IMR-90 (cell line): ENCODE measurements at regions not wholly inside any gene's neighbourhood (a gene's known extent, or its start where the extent isn't known, plus 50 kb on each side); places are given as distances from the start of the nearest gene placed in this dataset.

Experiments
- ATAC-seq: fragments of 200-7000 bp; cut with Tn5 transposase; 2 replicates; pipeline ENCODE4 v1.9.1; 2020; ENCODE audit warnings: low read depth, mild to moderate bottlenecking, moderate library complexity
- BruUV-seq: library from RNA; stranded (reverse); fragments of 400-500 nt; replicated peaks from 2 replicates; lab custom pipeline; 2021; lab: Mats Ljungman, UMichigan
- CTCF ChIA-PET: fragments of 300-600 bp; formaldehyde crosslinking; extraction: SDS; loops from one replicate; lab custom pipeline; 2021; ENCODE audit warnings: antibody characterized with exemption; lab: Yijun Ruan, JAX
- POLR2A ChIA-PET: fragments of 300-600 bp; sonication (Branson Sonifier 250); formaldehyde crosslinking; loops from one replicate; lab custom pipeline; 2022; ENCODE audit warnings: antibody characterized with exemption; ENCODE audit not compliant: unreplicated experiment; lab: Charles Lee
- DNase-seq: peaks from one replicate; pipeline ENCODE4 v3.0.0; 2013
- H2AFZ ChIP-seq: replicated peaks from 2 replicates; pipeline ENCODE3; 2013; ENCODE audit warnings: low read length, mild to moderate bottlenecking; ENCODE audit not compliant: poor library complexity
- H2AK5ac ChIP-seq: 2 replicates; pipeline ENCODE4 v1.6.1; 2013; ENCODE audit warnings: low read depth, low read length, inconsistent platforms
- H2AK9ac ChIP-seq: replicated peaks from 2 replicates; pipeline ENCODE3; 2013; ENCODE audit warnings: mild to moderate bottlenecking, low read depth, low read length, moderate library complexity; ENCODE audit not compliant: poor library complexity
- H2BK120ac ChIP-seq: 2 replicates; pipeline ENCODE4 v1.6.1; 2013; ENCODE audit warnings: low read depth, low read length, inconsistent platforms
- H2BK15ac ChIP-seq: 3 replicates; pipeline ENCODE4 v1.6.1; 2013; ENCODE audit warnings: low read depth, low read length, inconsistent platforms
- H2BK20ac ChIP-seq: 2 replicates; pipeline ENCODE4 v1.6.1; 2013; ENCODE audit warnings: low read depth, mild to moderate bottlenecking, inconsistent platforms, low read length, moderate library complexity
- H2BK5ac ChIP-seq: 2 replicates; pipeline ENCODE4 v1.6.1; 2013; ENCODE audit warnings: mild to moderate bottlenecking, low read depth, low read length, inconsistent platforms; ENCODE audit not compliant: poor library complexity, severe bottlenecking
- H3K14ac ChIP-seq: replicated peaks from 2 replicates; pipeline ENCODE4 v1.6.1; 2013; ENCODE audit warnings: low read depth, low read length, inconsistent platforms
- H3K18ac ChIP-seq: 2 replicates; pipeline ENCODE4 v1.6.1; 2013; ENCODE audit warnings: low read depth, low read length, control low read depth
- H3K23ac ChIP-seq: 2 replicates; pipeline ENCODE4 v1.6.1; 2013; ENCODE audit warnings: low read depth, low read length, inconsistent platforms
- H3K27ac ChIP-seq: 2 replicates; pipeline ENCODE4 v1.5.1; 2013; ENCODE audit warnings: mild to moderate bottlenecking, control low read depth, low read length; ENCODE audit not compliant: insufficient read depth
- H3K27me3 ChIP-seq: 2 replicates; pipeline ENCODE4 v1.6.1; 2013; ENCODE audit warnings: low read length; ENCODE audit not compliant: control insufficient read depth, insufficient read depth
- H3K36me3 ChIP-seq: 2 replicates; pipeline ENCODE4 v1.6.1; 2013; ENCODE audit warnings: low read length, mixed read lengths; ENCODE audit not compliant: control insufficient read depth, insufficient read depth
- H3K4ac ChIP-seq: 2 replicates; pipeline ENCODE4 v1.6.1; 2013; ENCODE audit warnings: low read depth, low read length, inconsistent platforms
- H3K4me1 ChIP-seq: 2 replicates; pipeline ENCODE4 v1.6.1; 2013; ENCODE audit warnings: low read length, mixed read lengths; ENCODE audit not compliant: control insufficient read depth, insufficient read depth
- H3K4me2 ChIP-seq: 2 replicates; pipeline ENCODE4 v1.6.1; 2013; ENCODE audit warnings: low read depth, mild to moderate bottlenecking, control low read depth, low read length, moderate library complexity
- H3K4me3 ChIP-seq: 2 replicates; pipeline ENCODE4 v1.5.1; 2013; ENCODE audit warnings: low read depth, mild to moderate bottlenecking, control low read depth, low read length, moderate library complexity; ENCODE audit not compliant: insufficient read depth
- H3K56ac ChIP-seq: 2 replicates; pipeline ENCODE4 v1.6.1; 2013; ENCODE audit warnings: low read length, inconsistent platforms; ENCODE audit not compliant: insufficient read depth; ENCODE audit errors: extremely low read depth
- H3K79me1 ChIP-seq, 2 experiments: 2 replicates each; pipeline ENCODE4 v1.6.1; 2013; ENCODE audit warnings: low read length in 2 of 2, inconsistent platforms in 1 of 2, low read depth in 1 of 2
- H3K9ac ChIP-seq: 2 replicates; pipeline ENCODE4 v1.6.1; 2013; ENCODE audit warnings: low read depth, low read length, control low read depth
- H3K9me1 ChIP-seq: 2 replicates; pipeline ENCODE4 v1.6.1; 2013; ENCODE audit warnings: low read length, inconsistent platforms; ENCODE audit not compliant: insufficient read depth
- H3K9me3 ChIP-seq: 2 replicates; pipeline ENCODE4 v1.6.1; 2013; ENCODE audit warnings: low read length; ENCODE audit not compliant: control insufficient read depth, insufficient read depth
- H4K20me1 ChIP-seq: 2 replicates; pipeline ENCODE4 v1.6.1; 2013; ENCODE audit warnings: low read length, inconsistent platforms; ENCODE audit not compliant: insufficient read depth
- H4K5ac ChIP-seq: 2 replicates; pipeline ENCODE4 v1.6.1; 2013; ENCODE audit warnings: mild to moderate bottlenecking, low read depth, low read length, control low read depth
- H4K8ac ChIP-seq, 2 experiments: 2 replicates each; pipeline ENCODE4 v1.6.1; 2013; ENCODE audit warnings: low read depth in 2 of 2, low read length in 2 of 2, control low read depth in 1 of 2, inconsistent platforms in 1 of 2
- H4K91ac ChIP-seq: 2 replicates; pipeline ENCODE4 v1.6.1; 2013; ENCODE audit warnings: low read depth, low read length, inconsistent platforms; ENCODE audit not compliant: insufficient read depth
- BHLHE40 ChIP-seq: fragments of 150-350 bp; IDR thresholded peaks from 2 replicates; pipeline ENCODE4 v1.6.1; 2016; ENCODE audit warnings: mild to moderate bottlenecking, low read depth, low read length
- CEBPB ChIP-seq: IDR thresholded peaks from 2 replicates; pipeline ENCODE4 v1.6.1; 2012; ENCODE audit warnings: low read depth, low read length, improper control_type of control experiment
- CHD1 ChIP-seq: IDR thresholded peaks from 2 replicates; pipeline ENCODE4 v1.6.1; 2012; ENCODE audit warnings: low read depth, low read length, improper control_type of control experiment
- ELK1 ChIP-seq: fragments of 150-350 bp; IDR thresholded peaks from 2 replicates; pipeline ENCODE4 v1.6.1; 2016; ENCODE audit warnings: low read depth, mild to moderate bottlenecking, low read length, moderate library complexity, borderline replicate concordance
- FOS ChIP-seq: fragments of 150-350 bp; IDR thresholded peaks from 2 replicates; pipeline ENCODE4 v1.6.1; 2016; ENCODE audit warnings: low read depth, low read length
- MAFK ChIP-seq: IDR thresholded peaks from 2 replicates; pipeline ENCODE4 v1.6.1; 2012; ENCODE audit warnings: low read depth, low read length, improper control_type of control experiment
- MAZ ChIP-seq: IDR thresholded peaks from 2 replicates; pipeline ENCODE4 v1.6.1; 2012; ENCODE audit warnings: low read depth, mild to moderate bottlenecking, low read length, improper control_type of control experiment, moderate library complexity, borderline replicate concordance
- MXI1 ChIP-seq: IDR thresholded peaks from 2 replicates; pipeline ENCODE4 v1.6.1; 2012; ENCODE audit warnings: low read depth, mild to moderate bottlenecking, low read length, moderate library complexity, borderline replicate concordance
- NFE2L2 ChIP-seq: fragments of 150-350 bp; IDR thresholded peaks from 2 replicates; pipeline ENCODE4 v1.6.1; 2016; ENCODE audit warnings: low read depth, mild to moderate bottlenecking, low read length
- POLR2A ChIP-seq: IDR thresholded peaks from 2 replicates; pipeline ENCODE4 v1.6.1; 2012; ENCODE audit warnings: mild to moderate bottlenecking, low read depth, low read length
- RAD21 ChIP-seq: IDR thresholded peaks from 2 replicates; pipeline ENCODE4 v1.6.1; 2012; ENCODE audit warnings: low read length, improper control_type of control experiment
- RCOR1 ChIP-seq: IDR thresholded peaks from 2 replicates; pipeline ENCODE4 v1.6.1; 2012; ENCODE audit warnings: mild to moderate bottlenecking, low read length, improper control_type of control experiment; ENCODE audit not compliant: insufficient replicate concordance
- RFX5 ChIP-seq: IDR thresholded peaks from 2 replicates; pipeline ENCODE4 v1.8.0; 2012; ENCODE audit warnings: low read depth, mild to moderate bottlenecking, low read length, moderate library complexity
- SMC3 ChIP-seq: fragments of 150-350 bp; IDR thresholded peaks from 2 replicates; pipeline ENCODE4 v1.6.1; 2016; ENCODE audit warnings: low read depth, mild to moderate bottlenecking, antibody characterized with exemption, low read length, moderate library complexity
- USF2 ChIP-seq: fragments of 150-350 bp; IDR thresholded peaks from 2 replicates; pipeline ENCODE4 v1.6.1; 2017; ENCODE audit warnings: mild to moderate bottlenecking, antibody characterized with exemption, low read length, low read depth
- WGBS, 2 experiments: methylation state at CpG; one replicate each; pipeline versions ENCODE4 v1.1.5 to v1.1.7; 2013; ENCODE audit warnings: missing lambda C conversion rate in 2 of 2; ENCODE audit not compliant: insufficient read length in 1 of 2; ENCODE audit errors: extremely low coverage in 2 of 2; 5-methylcytosine and 5-hydroxymethylcytosine counted together
- dilution Hi-C: fragments of 300-500 bp; cut with HindIII; formaldehyde crosslinking; loops from one replicate; pipeline ENCODE4 v1.14.3; 2018; ENCODE audit warnings: low sequenced_read_pairs; ENCODE audit not compliant: unreplicated experiment
- in situ Hi-C: fragments of 300-500 bp; cut with MboI; formaldehyde crosslinking; loops from 3 replicates; pipeline ENCODE4 v1.14.3; 2019; ENCODE audit warnings: low sequenced_read_pairs, inconsistent platforms, mixed read lengths
- intact Hi-C: fragments of 100-400 bp; cut with micrococcal nuclease; formaldehyde crosslinking; loops from 2 replicates; pipeline ENCODE4 v1.10.0; 2022
- TF ChIP-seq, protein P1 (sequence below): conservative IDR thresholded peaks from 2 replicates; pipeline ENCODE4 v1.5.1; 2012; ENCODE audit warnings: mild to moderate bottlenecking, low read depth, low read length, improper control_type of control experiment

DNA sequence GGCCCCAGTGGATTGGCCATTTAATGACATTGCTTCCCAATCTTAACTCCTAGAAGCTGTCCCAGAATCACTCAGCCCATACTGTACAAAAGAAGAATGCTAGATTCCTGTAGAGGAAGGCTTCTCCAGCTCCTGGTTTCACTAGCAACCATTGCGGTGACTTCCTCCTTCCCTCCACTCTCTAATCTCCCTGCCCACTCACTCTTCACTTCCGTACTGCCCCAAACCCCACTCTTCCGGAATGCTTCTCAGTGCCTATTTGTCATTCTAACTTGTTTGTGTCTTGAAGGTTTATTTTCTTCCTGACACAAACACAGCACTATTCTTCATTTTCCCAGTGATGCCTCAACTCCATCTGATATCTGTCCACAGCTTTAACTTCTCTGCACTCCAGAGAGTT is 97.1 kb upstream of the SPATA16 start:
- no peak overlapping the region for H2BK15ac ChIP-seq
- no peak overlapping the region for H3K4me2 ChIP-seq
- no peaks in the 10 kb centered on the region for H3K27me3 ChIP-seq
- no peak overlapping the region for H3K14ac ChIP-seq
- no peak overlapping the region for H2BK5ac ChIP-seq
- H3K4ac ChIP-seq = no peak overlapping the region
- POLR2A ChIA-PET = no interaction called here
- TF ChIP-seq FOS = no peak
- TF ChIP-seq MXI1 = no peak
- no peak for TF ChIP-seq RAD21
- no peak for TF ChIP-seq CEBPB
- no peak for TF ChIP-seq SMC3
- TF ChIP-seq USF2 = no peak
- no peak for TF ChIP-seq ELK1
- TF ChIP-seq MAFK = no peak
- no peak for TF ChIP-seq RCOR1
- TF ChIP-seq CHD1 = no peak
- TF ChIP-seq BHLHE40 = no peak
- no peak for TF ChIP-seq MAZ
- TF ChIP-seq NFE2L2 = no peak
- no peak for TF ChIP-seq RFX5
- no peak for TF ChIP-seq POLR2A
- TF ChIP-seq, protein P1, sequence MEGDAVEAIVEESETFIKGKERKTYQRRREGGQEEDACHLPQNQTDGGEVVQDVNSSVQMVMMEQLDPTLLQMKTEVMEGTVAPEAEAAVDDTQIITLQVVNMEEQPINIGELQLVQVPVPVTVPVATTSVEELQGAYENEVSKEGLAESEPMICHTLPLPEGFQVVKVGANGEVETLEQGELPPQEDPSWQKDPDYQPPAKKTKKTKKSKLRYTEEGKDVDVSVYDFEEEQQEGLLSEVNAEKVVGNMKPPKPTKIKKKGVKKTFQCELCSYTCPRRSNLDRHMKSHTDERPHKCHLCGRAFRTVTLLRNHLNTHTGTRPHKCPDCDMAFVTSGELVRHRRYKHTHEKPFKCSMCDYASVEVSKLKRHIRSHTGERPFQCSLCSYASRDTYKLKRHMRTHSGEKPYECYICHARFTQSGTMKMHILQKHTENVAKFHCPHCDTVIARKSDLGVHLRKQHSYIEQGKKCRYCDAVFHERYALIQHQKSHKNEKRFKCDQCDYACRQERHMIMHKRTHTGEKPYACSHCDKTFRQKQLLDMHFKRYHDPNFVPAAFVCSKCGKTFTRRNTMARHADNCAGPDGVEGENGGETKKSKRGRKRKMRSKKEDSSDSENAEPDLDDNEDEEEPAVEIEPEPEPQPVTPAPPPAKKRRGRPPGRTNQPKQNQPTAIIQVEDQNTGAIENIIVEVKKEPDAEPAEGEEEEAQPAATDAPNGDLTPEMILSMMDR = no peak
- H3K4me1 ChIP-seq = no peaks in the 10 kb centered on the region
- intact Hi-C loops = no loop called here
- no peaks in the 10 kb centered on the region for H3K9me1 ChIP-seq
- H4K20me1 ChIP-seq = no peaks in the 10 kb centered on the region
- CTCF ChIA-PET = no interaction called here
- no peak overlapping the region for H4K8ac ChIP-seq
- no peaks in the 10 kb centered on the region for H3K36me3 ChIP-seq
- H3K56ac ChIP-seq = no peak overlapping the region
- no peak overlapping the region for H3K4me3 ChIP-seq
- no peak overlapping the region for H2AK9ac ChIP-seq
- H3K27ac ChIP-seq = no peak overlapping the region
- no peak overlapping the region for H4K91ac ChIP-seq
- no peak overlapping the region for H4K5ac ChIP-seq
- H2BK20ac ChIP-seq = no peak overlapping the region
- H3K9me3 ChIP-seq = 0 out of 2 replicates have a peak, but pooled peaks cover 2% of the 10 kb centered on the region
- H2AFZ ChIP-seq = no peak overlapping the region
- ATAC-seq (no peak), DNase-seq (no peak)
- BruUV-seq = no TSS peak
- H3K18ac ChIP-seq = no peak overlapping the region
- H3K79me1 ChIP-seq = no peaks in the 10 kb centered on the region
- H2BK120ac ChIP-seq = no peak overlapping the region
- H3K23ac ChIP-seq = no peak overlapping the region
- in situ Hi-C loops = no loop called here
- no peak overlapping the region for H3K9ac ChIP-seq
- no CpG with 5 or more reads among the region's 3 CpGs for WGBS, 2 experiments
- H2AK5ac ChIP-seq = no peak overlapping the region
- dilution Hi-C loops = no loop called here
